22Rv1 (cell line): ENCODE measurements at regions not wholly inside any gene's neighbourhood (a gene's known extent, or its start where the extent isn't known, plus 50 kb on each side); places are given as distances from the start of the nearest gene placed in this dataset.

Experiments used
- H3K27ac ChIP-seq: fragments of 450-650 bp; 2 replicates; pipeline ENCODE4 v1.5.1; 2017
- CTCF ChIP-seq: fragments of 450-650 bp; IDR thresholded peaks from 2 replicates; pipeline ENCODE4 v1.5.1; 2017; ENCODE audit warnings: mild to moderate bottlenecking
- ZFX ChIP-seq: fragments of 450-650 bp; IDR thresholded peaks from 2 replicates; pipeline ENCODE4 v1.6.1; 2017; ENCODE audit warnings: antibody characterized with exemption, borderline replicate concordance

- H3K27ac ChIP-seq: no peak overlapping the region
- no peak for TF ChIP-seq CTCF
- no peak for TF ChIP-seq ZFX
These were observed 554.1 kb upstream of the MIR17HG start for GRCh38 chr13:90793261-90793820.

GRCh38 chr13:90796474-90796873 is 551.0 kb upstream of the MIR17HG start:
- no peak for TF ChIP-seq ZFX
- no peak for TF ChIP-seq CTCF

GRCh38 chr13:90797335-90797734 is 550.2 kb upstream of the MIR17HG start:
- no peak overlapping the region for H3K27ac ChIP-seq
- TF ChIP-seq CTCF (no peak), ZFX (no peak)

More at GRCh38 chr13:90796474-90796873, 551.0 kb upstream of the MIR17HG start:
- H3K27ac ChIP-seq: no peak overlapping the region

GRCh38 chr13:90798381-90798780 is 549.1 kb upstream of the MIR17HG start:
- no peak for TF ChIP-seq CTCF
- no peak for TF ChIP-seq ZFX
- H3K27ac ChIP-seq: no peak overlapping the region

- TF ChIP-seq ZFX (no peak), CTCF (no peak)
- no peak overlapping the region for H3K27ac ChIP-seq
These were observed 547.3 kb upstream of the MIR17HG start for GRCh38 chr13:90800082-90800746.

GRCh38 chr13:90801621-90802020 is 545.9 kb upstream of the MIR17HG start:
- TF ChIP-seq CTCF (no peak), ZFX (no peak)
- H3K27ac ChIP-seq: no peak overlapping the region

GRCh38 chr13:90803210-90803609 is 544.3 kb upstream of the MIR17HG start:
- no peak for TF ChIP-seq ZFX
- TF ChIP-seq CTCF: no peak
- H3K27ac ChIP-seq: no peak overlapping the region
